GM13977 (cell line): ENCODE measurements at regions not wholly inside any gene's neighbourhood (a gene's known extent, or its start where the extent isn't known, plus 50 kb on each side); places are given as distances from the start of the nearest gene placed in this dataset.

Experiments used
- DNase-seq: peaks from one replicate; pipeline ENCODE4 v3.0.0; 2012; ENCODE audit warnings: low spot score
- CTCF ChIP-seq: IDR thresholded peaks from 2 replicates; pipeline ENCODE4 v1.5.1; 2012; ENCODE audit warnings: mild to moderate bottlenecking, control low read depth; ENCODE audit not compliant: insufficient read depth; ENCODE audit errors: extremely low read depth, missing control alignments
- in situ Hi-C: fragments of 300-500 bp; cut with MboI; formaldehyde crosslinking; loops from one replicate; pipeline ENCODE4 v1.12.0; 2022; ENCODE audit warnings: low sequenced_read_pairs, low pct_unique_long_range_greater_than_20kb, mixed read lengths, inconsistent platforms; ENCODE audit not compliant: unreplicated experiment

GRCh38 chr3:159439346-159439745 lies 549.3 kb upstream of the IL12A start:
- no peak for TF ChIP-seq CTCF
- in situ Hi-C loops, result no loop called here
- DNase-seq, result no peak

GRCh38 chr3:159441279-159441678 lies 547.4 kb upstream of the IL12A start:
- no peak for TF ChIP-seq CTCF
- DNase-seq, result no peak
- in situ Hi-C loops, result no loop called here

GRCh38 chr3:159443266-159443665 lies 545.4 kb upstream of the IL12A start:
- in situ Hi-C loops, result no loop called here
- TF ChIP-seq CTCF, result no peak
- DNase-seq, result no peak

- no peak for TF ChIP-seq CTCF
- in situ Hi-C loops, result no loop called here
- no peak for DNase-seq
Observed at GRCh38 chr3:159447841-159448240, 540.8 kb upstream of the IL12A start.

GRCh38 chr3:159448902-159449301 lies 539.7 kb upstream of the IL12A start:
- no peak for DNase-seq
- in situ Hi-C loops, result no loop called here
- no peak for TF ChIP-seq CTCF

GRCh38 chr3:159451067-159451466 lies 537.6 kb upstream of the IL12A start:
- DNase-seq, result no peak
- no peak for TF ChIP-seq CTCF
- in situ Hi-C loops, result no loop called here

- in situ Hi-C loops, result no loop called here
- TF ChIP-seq CTCF, result no peak
- DNase-seq, result no peak
Observed at GRCh38 chr3:159451482-159451881, 537.2 kb upstream of the IL12A start.
